ENCODE measurements at regions not wholly inside any gene's neighbourhood (a gene's known extent, or its start where the extent isn't known, plus 50 kb on each side); places are given as distances from the start of the nearest gene placed in this dataset.

DNA sequence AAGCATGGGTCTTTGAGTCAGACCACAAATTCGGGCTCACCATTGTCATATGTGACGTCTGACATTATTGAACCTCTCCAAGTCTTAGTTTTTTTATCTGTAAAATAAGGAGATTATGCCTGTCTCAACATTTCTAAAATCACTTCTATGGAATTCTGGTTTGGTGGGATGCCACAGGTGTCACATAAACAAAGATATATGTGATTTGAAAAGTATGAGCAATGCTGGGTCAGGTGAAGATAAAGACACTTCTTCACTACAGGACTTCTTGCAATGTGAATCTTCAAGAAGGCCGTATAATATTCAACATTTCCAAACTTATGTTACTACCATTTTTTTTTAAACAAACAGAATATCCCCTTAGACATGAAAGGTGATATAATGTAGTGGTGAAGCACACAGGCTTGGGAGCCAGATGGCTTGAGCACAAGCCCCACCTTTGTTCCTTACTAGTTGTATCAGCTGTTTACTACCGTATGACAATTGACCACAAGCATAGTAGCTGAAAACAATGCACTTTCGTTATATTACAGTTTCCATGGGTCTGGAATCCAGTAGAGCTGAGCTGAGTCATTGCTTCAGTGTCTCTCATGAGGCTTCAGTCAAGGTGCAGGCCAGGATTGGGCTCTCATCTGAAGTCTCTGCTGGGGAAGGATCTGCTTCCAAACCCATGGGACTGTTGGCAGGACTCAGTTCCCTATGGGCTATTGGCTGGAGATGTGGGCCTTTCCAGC is 87.7 kb downstream of the UTP18 start:
- no peak overlapping the region for H3K4me3 ChIP-seq

DNA sequence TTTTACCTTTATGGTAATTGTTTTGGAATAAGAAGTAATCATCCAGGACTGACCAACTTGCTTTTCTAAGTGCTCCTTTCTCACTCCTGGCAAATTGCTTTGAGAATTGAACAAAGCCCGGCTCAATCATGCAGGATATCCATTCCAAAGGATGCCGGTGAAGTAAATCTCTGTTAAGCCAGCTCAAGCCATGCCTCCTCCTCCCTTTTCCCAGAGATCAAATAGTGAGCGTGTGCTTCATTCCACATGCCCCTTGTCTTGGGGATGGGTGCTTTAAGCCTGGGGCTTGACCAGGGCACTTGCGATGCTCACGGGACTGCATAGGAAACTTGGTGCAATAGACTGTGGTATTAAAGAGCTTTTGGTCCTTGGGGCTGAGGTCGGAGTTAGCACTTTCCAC is 90.7 kb downstream of the UTP18 start:
- H3K4me1 ChIP-seq (ENCODE audit: low read depth), result no peaks in the 10 kb centered on the region
- intact Hi-C loops (cut with DNase I, micrococcal nuclease), result no loop called here
- no peak for ATAC-seq

More for the DNA sequence above, 87.7 kb downstream of the UTP18 start:
- intact Hi-C loops (cut with DNase I, micrococcal nuclease), result no loop called here
- no peaks in the 10 kb centered on the region for H3K9me3 ChIP-seq
- no peaks in the 10 kb centered on the region for H3K36me3 ChIP-seq (ENCODE audit: low read depth)
- TF ChIP-seq, protein P1, sequence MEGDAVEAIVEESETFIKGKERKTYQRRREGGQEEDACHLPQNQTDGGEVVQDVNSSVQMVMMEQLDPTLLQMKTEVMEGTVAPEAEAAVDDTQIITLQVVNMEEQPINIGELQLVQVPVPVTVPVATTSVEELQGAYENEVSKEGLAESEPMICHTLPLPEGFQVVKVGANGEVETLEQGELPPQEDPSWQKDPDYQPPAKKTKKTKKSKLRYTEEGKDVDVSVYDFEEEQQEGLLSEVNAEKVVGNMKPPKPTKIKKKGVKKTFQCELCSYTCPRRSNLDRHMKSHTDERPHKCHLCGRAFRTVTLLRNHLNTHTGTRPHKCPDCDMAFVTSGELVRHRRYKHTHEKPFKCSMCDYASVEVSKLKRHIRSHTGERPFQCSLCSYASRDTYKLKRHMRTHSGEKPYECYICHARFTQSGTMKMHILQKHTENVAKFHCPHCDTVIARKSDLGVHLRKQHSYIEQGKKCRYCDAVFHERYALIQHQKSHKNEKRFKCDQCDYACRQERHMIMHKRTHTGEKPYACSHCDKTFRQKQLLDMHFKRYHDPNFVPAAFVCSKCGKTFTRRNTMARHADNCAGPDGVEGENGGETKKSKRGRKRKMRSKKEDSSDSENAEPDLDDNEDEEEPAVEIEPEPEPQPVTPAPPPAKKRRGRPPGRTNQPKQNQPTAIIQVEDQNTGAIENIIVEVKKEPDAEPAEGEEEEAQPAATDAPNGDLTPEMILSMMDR (IDR thresholded peaks at IDR 0.05), result no peak
- no peak for DNase-seq
- ATAC-seq, result no peak
- H3K4me1 ChIP-seq (ENCODE audit: low read depth), result no peaks in the 10 kb centered on the region

DNA sequence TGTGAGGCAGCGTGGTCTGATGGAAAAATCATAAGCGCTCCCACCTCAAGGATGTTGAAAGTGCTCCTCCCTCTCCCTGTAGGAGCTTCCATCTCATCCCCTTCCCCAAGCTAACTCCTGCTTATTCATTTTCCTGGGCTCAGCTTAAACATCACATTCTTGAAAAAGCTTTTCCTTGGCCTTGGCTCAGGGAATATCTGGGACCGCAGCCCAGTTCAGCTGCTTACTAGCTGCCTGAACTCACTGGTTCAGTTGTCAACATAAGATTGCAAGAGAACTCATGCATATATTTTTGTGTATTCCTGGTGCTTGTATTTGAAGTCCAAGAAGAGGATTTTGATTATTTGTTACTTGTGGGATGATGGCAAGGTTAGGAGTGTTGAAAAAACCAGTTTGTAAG is 91.5 kb downstream of the UTP18 start:
- ATAC-seq (no peak), DNase-seq (peak in 1 of 3 donors; percentile 18)
- Histone ChIP-seq H3K4me1 (ENCODE audit: low read depth) (no peaks in the 10 kb centered on the region), H3K9me3 (no peaks in the 10 kb centered on the region), H3K36me3 (ENCODE audit: low read depth) (no peaks in the 10 kb centered on the region), H3K4me3 (no peak overlapping the region)
- intact Hi-C loops (cut with DNase I, micrococcal nuclease), result no loop called here
- TF ChIP-seq, protein P1 (IDR thresholded peaks at IDR 0.05), result no peak

More for the DNA sequence above, 90.7 kb downstream of the UTP18 start:
- TF ChIP-seq, protein P1 (IDR thresholded peaks at IDR 0.05), result no peak
- DNase-seq, result no peak
- no peak overlapping the region for H3K4me3 ChIP-seq
- no peaks in the 10 kb centered on the region for H3K9me3 ChIP-seq
- H3K36me3 ChIP-seq (ENCODE audit: low read depth), result no peaks in the 10 kb centered on the region

DNA sequence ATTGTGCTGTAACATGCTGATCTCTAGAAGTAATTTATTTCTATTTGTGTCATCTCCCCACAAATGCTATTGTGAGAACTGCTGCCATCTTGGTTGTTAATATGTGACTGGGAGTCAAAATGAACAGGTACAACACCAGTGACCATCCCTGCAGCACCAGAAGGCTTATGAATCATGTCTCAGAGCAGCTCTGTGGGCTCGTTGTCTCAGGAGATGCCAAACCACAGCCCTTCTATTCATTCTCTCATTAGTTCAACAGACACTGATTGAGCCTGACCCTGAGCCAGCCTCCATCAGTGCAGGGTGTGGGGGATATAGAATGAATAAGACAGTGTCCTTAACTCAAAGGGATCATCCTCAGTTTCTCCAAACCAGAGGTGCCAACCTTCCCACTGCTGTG is 92.5 kb downstream of the UTP18 start:
- Histone ChIP-seq H3K4me3 (no peak overlapping the region), H3K36me3 (ENCODE audit: low read depth) (no peaks in the 10 kb centered on the region), H3K4me1 (ENCODE audit: low read depth) (no peaks in the 10 kb centered on the region), H3K9me3 (no peaks in the 10 kb centered on the region)
- DNase-seq (no peak), ATAC-seq (no peak)
- intact Hi-C loops (cut with DNase I, micrococcal nuclease), result no loop called here
- TF ChIP-seq, protein P1 (IDR thresholded peaks at IDR 0.05), result no peak

DNA sequence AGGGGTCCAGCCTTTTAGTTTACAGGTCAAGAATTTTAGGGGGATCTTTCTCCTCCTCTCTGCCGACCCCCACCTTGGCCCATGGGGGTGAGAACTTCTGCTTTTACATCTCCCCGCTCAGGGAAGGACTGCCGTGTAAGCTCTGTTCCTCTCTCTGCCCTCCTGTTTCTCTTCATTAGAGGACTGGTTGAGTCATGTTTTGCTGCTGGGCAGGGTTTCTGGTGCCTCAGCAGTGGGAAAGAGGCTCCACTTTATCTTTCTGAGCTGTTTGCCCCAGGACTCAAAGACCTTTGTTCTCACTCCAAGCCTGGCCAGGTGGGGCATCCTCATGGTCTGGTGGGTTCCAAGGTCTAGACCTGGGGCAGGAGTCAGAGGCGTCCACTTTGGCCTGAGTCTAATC is 93.0 kb downstream of the UTP18 start:
- TF ChIP-seq, protein P1 (IDR thresholded peaks at IDR 0.05), result no peak
- ATAC-seq (no peak), DNase-seq (no peak)
- H3K9me3 ChIP-seq, result no peaks in the 10 kb centered on the region
- no peaks in the 10 kb centered on the region for H3K36me3 ChIP-seq (ENCODE audit: low read depth)
- no peak overlapping the region for H3K4me3 ChIP-seq
- H3K4me1 ChIP-seq (ENCODE audit: low read depth), result no peaks in the 10 kb centered on the region
- intact Hi-C loops (cut with DNase I, micrococcal nuclease), result no loop called here
